HepG2 (cell line): ENCODE measurements at regions not wholly inside any gene's neighbourhood (a gene's known extent, or its start where the extent isn't known, plus 50 kb on each side); places are given as distances from the start of the nearest gene placed in this dataset.
A peak's percentile ranks its signal among the peaks of the same experiment; 100 is the strongest.

Experiments
- ATAC-seq: fragments of 200-7000 bp; cut with Tn5 transposase; 3 replicates; pipeline ENCODE4 v1.9.1; 2020; ENCODE audit warnings: mild to moderate bottlenecking, moderate library complexity
- BruUV-seq: library from RNA; stranded (reverse); fragments of 400-500 nt; replicated peaks from 2 replicates; lab custom pipeline; 2021; lab: Mats Ljungman, UMichigan
- CTCF ChIA-PET: fragments of 300-600 bp; formaldehyde crosslinking; extraction: SDS; loops from one replicate; lab custom pipeline; 2021; ENCODE audit warnings: low total read pairs, inconsistent platforms, low intra/inter-chr PET ratio; lab: Yijun Ruan, JAX
- POLR2A ChIA-PET: fragments of 350-600 bp; sonication (Branson Sonifier 250); formaldehyde crosslinking; loops from one replicate; lab custom pipeline; 2020; ENCODE audit warnings: antibody characterized with exemption, inconsistent platforms; lab: Yijun Ruan, JAX
- DNase-seq: peaks from one replicate; pipeline ENCODE4 v3.0.0-alpha.2; 2015; ENCODE audit warnings: low spot score
- FAIRE-seq: peaks from 3 replicates; lab custom pipeline; 2011; peaks lifted over from hg19 to GRCh38; lab: Jason Lieb, UNC
- H2AFZ ChIP-seq: one replicate; pipeline ENCODE4 v1.6.1; 2011; ENCODE audit warnings: low read length, inconsistent platforms
- H3K27ac ChIP-seq: fragments of 300-600 bp; 3 replicates; pipeline ENCODE4 v1.8.0; 2011; ENCODE audit warnings: mixed run types, mild to moderate bottlenecking, mixed read lengths, low read length, inconsistent platforms; ENCODE audit not compliant: insufficient read depth; ENCODE audit errors: extremely low read length
- H3K27me3 ChIP-seq, 2 experiments: fragments of 200-600 bp in 1 of 2; 2 replicates in 1 of 2; 3 replicates in 1 of 2; pipeline versions ENCODE4 v1.6.0 to v1.8.0; 2011; ENCODE audit warnings: low read length in 2 of 2, mild to moderate bottlenecking in 2 of 2, moderate library complexity in 2 of 2, inconsistent platforms in 1 of 2; ENCODE audit not compliant: insufficient read depth in 2 of 2, control insufficient read depth in 1 of 2
- H3K36me3 ChIP-seq, 2 experiments: fragments of 200-600 bp in 1 of 2; replicated peaks in 1 of 2; 2 replicates in 1 of 2; 3 replicates in 1 of 2; pipeline versions ENCODE4 v1.5.1 to v1.8.0; 2011; ENCODE audit warnings: low read length in 2 of 2, inconsistent platforms in 1 of 2; ENCODE audit not compliant: insufficient read depth in 2 of 2, control insufficient read depth in 1 of 2
- H3K4me1 ChIP-seq: 2 replicates; pipeline ENCODE4 v1.5.1; 2012; ENCODE audit warnings: low read length, inconsistent platforms; ENCODE audit not compliant: insufficient read depth
- H3K4me2 ChIP-seq: 2 replicates; pipeline ENCODE4 v1.6.0; 2011; ENCODE audit warnings: low read depth, low read length, inconsistent platforms
- H3K4me3 ChIP-seq, 3 experiments: fragments of 200-600 bp in 1 of 3; sonication (generic), shearing (Covaris generic) in 1 of 3; replicated peaks in 1 of 3; 2 replicates each; pipeline ENCODE4 v1.5.1; 2011 to 2016; ENCODE audit warnings: low read length in 3 of 3, inconsistent platforms in 2 of 3, low read depth in 2 of 3, mild to moderate bottlenecking in 2 of 3, control low read depth in 1 of 3, mixed read lengths in 1 of 3; ENCODE audit not compliant: insufficient read depth in 1 of 3
- H3K79me2 ChIP-seq: one replicate; pipeline ENCODE4 v1.6.1; 2011; ENCODE audit warnings: low read length, inconsistent platforms; ENCODE audit not compliant: insufficient read depth
- H3K9ac ChIP-seq: 2 replicates; pipeline ENCODE4 v1.6.0; 2011; ENCODE audit warnings: mild to moderate bottlenecking, low read depth, low read length, inconsistent platforms; ENCODE audit not compliant: insufficient read depth
- H3K9me3 ChIP-seq: 2 replicates; pipeline ENCODE4 v1.5.1; 2012; ENCODE audit warnings: mild to moderate bottlenecking, low read length
- H4K20me1 ChIP-seq: 2 replicates; pipeline ENCODE4 v1.6.0; 2011; ENCODE audit warnings: inconsistent platforms, mild to moderate bottlenecking, low read length, moderate library complexity; ENCODE audit not compliant: insufficient read depth
- AFF4 ChIP-seq: sonication (generic); formaldehyde crosslinking; IDR thresholded peaks from 2 replicates; pipeline ENCODE4 v1.4.0; 2020; ENCODE audit warnings: missing genetic modification reagents
- CREB1 ChIP-seq, 2 experiments: fragments of 450-650 bp in 1 of 2; IDR thresholded peaks; 2 replicates each; pipeline ENCODE4 v1.6.1; 2016 to 2017; ENCODE audit warnings: control low read depth in 1 of 2, mild to moderate bottlenecking in 1 of 2, missing compliant biosample characterization in 1 of 2, missing genetic modification characterization in 1 of 2
- IRX3 ChIP-seq: sonication (generic); formaldehyde crosslinking; IDR thresholded peaks from 2 replicates; pipeline ENCODE4 v1.8.1; 2023; ENCODE audit warnings: mild to moderate bottlenecking, low read depth, missing genetic modification reagents, borderline replicate concordance
- MED13 ChIP-seq: sonication (generic); formaldehyde crosslinking; IDR thresholded peaks from 2 replicates; pipeline ENCODE4 v1.5.0; 2020; ENCODE audit warnings: missing genetic modification reagents
- MTA1 ChIP-seq: sonication (generic); formaldehyde crosslinking; IDR thresholded peaks from 2 replicates; pipeline ENCODE4 v1.4.0; 2020; ENCODE audit warnings: missing genetic modification reagents, mild to moderate bottlenecking, borderline replicate concordance
- MYC ChIP-seq: sonication (generic); formaldehyde crosslinking; IDR thresholded peaks from 2 replicates; pipeline ENCODE4 v1.9.0; 2021; ENCODE audit warnings: missing genetic modification reagents, borderline replicate concordance
- ZFP41 ChIP-seq: sonication (generic); formaldehyde crosslinking; IDR thresholded peaks from 2 replicates; pipeline ENCODE4 v1.4.0; 2020; ENCODE audit warnings: mild to moderate bottlenecking, missing genetic modification reagents, borderline replicate concordance
- ZNF292 ChIP-seq: sonication (generic); formaldehyde crosslinking; IDR thresholded peaks from 2 replicates; pipeline ENCODE4 v1.8.1; 2022; ENCODE audit warnings: mild to moderate bottlenecking, low read depth, missing genetic modification reagents, borderline replicate concordance
- ZNF576 ChIP-seq: sonication (generic); formaldehyde crosslinking; IDR thresholded peaks from 2 replicates; pipeline ENCODE4 v1.4.0; 2020; ENCODE audit warnings: mild to moderate bottlenecking, missing genetic modification reagents
- WGBS: methylation state at CpG from one replicate; pipeline ENCODE4 v1.1.6; 2017; ENCODE audit warnings: low lambda C conversion rate; 5-methylcytosine and 5-hydroxymethylcytosine counted together
- in situ Hi-C: cut with HindIII; loops from 2 replicates; pipeline ENCODE4 v1.10.0; 2017; ENCODE audit warnings: low pct_unique_long_range_greater_than_20kb; ENCODE audit not compliant: extremely low pct_ligation_motif_present
- intact Hi-C: fragments of 100-400 bp; cut with micrococcal nuclease; formaldehyde crosslinking; loops from one replicate; pipeline ENCODE4 v1.10.0; 2022; ENCODE audit not compliant: unreplicated experiment

- TF ChIP-seq MTA1 (CRISPR knock-in tag) (no peak), IRX3 (CRISPR knock-in tag) (no peak), AFF4 (CRISPR knock-in tag) (no peak), CREB1 (IDR thresholded peaks at IDR 0.05) (no peak), CREB1 (CRISPR knock-in tag; IDR thresholded peaks at IDR 0.05) (no peak), ZNF292 (CRISPR knock-in tag) (no peak), ZNF576 (CRISPR knock-in tag) (no peak), MED13 (no peak), ZFP41 (CRISPR knock-in tag) (no peak), MYC (CRISPR knock-in tag) (no peak)
- Histone ChIP-seq H3K4me3 (no peak overlapping the region), H3K4me1 (no peaks in the 10 kb centered on the region), H3K27ac (no peak overlapping the region), H4K20me1 (no peaks in the 10 kb centered on the region), H3K9ac (no peak overlapping the region), H3K36me3 (no peaks in the 10 kb centered on the region), H3K79me2 (no peaks in the 10 kb centered on the region), H3K4me2 (no peak overlapping the region), H3K9me3 (no peaks in the 10 kb centered on the region; the same call in 1 of the 2 replicates), H2AFZ (no peak overlapping the region), H3K27me3 (no peaks in the 10 kb centered on the region)
- BruUV-seq, result no TSS peak
- intact Hi-C loops, result no loop called here
- WGBS, result 0% methylated on average over 1 of the region's 1 CpG
- ATAC-seq, result no peak
- DNase-seq, result peak; percentile 1
- no peak for FAIRE-seq
- ChIA-PET POLR2A (no interaction called here), CTCF (no interaction called here)
- in situ Hi-C loops, result no loop called here
Measured at GRCh38 chr3:74353039-74353438, 261.4 kb downstream of the CNTN3 start.
